GM06990 (cell line): ENCODE measurements at regions not wholly inside any gene's neighbourhood (a gene's known extent, or its start where the extent isn't known, plus 50 kb on each side); places are given as distances from the start of the nearest gene placed in this dataset.

Source experiments
- DNase-seq: peaks from one replicate; pipeline ENCODE4 v3.0.0-alpha.2; 2011; ENCODE audit not compliant: insufficient read length; ENCODE audit errors: extremely low read depth
- H3K27me3 ChIP-seq: replicated peaks from 2 replicates; pipeline ENCODE4 v1.6.0; 2011; ENCODE audit warnings: low read length; ENCODE audit not compliant: control insufficient read depth, insufficient read depth
- H3K36me3 ChIP-seq: 2 replicates; pipeline ENCODE4 v1.5.1; 2011; ENCODE audit warnings: low read length; ENCODE audit not compliant: control insufficient read depth, insufficient read depth
- H3K4me3 ChIP-seq: replicated peaks from 2 replicates; pipeline ENCODE4 v1.5.1; 2011; ENCODE audit warnings: low read depth, mild to moderate bottlenecking, control low read depth, low read length
- CTCF ChIP-seq: IDR thresholded peaks from 2 replicates; pipeline ENCODE4 v1.5.1; 2011; ENCODE audit warnings: low read length, control low read depth, mild to moderate bottlenecking, inconsistent platforms; ENCODE audit not compliant: insufficient read depth, poor library complexity, severe bottlenecking

GRCh38 chr2:37780387-37780676 is 108.9 kb upstream of the CDC42EP3 start:
- H3K4me3 ChIP-seq, result no peak overlapping the region
- no peaks in the 10 kb centered on the region for H3K27me3 ChIP-seq
- no peak for TF ChIP-seq CTCF
- DNase-seq, result no peak
- H3K36me3 ChIP-seq, result no peaks in the 10 kb centered on the region

GRCh38 chr2:37781028-37781427 is 109.6 kb upstream of the CDC42EP3 start:
- H3K27me3 ChIP-seq, result no peaks in the 10 kb centered on the region
- TF ChIP-seq CTCF, result no peak

GRCh38 chr2:37782155-37782673 is 110.8 kb upstream of the CDC42EP3 start:
- no peak overlapping the region for H3K4me3 ChIP-seq
- TF ChIP-seq CTCF, result no peak
- H3K36me3 ChIP-seq, result no peaks in the 10 kb centered on the region
- no peak for DNase-seq
- no peaks in the 10 kb centered on the region for H3K27me3 ChIP-seq

More at GRCh38 chr2:37781028-37781427, 109.6 kb upstream of the CDC42EP3 start:
- DNase-seq, result no peak
- H3K36me3 ChIP-seq, result no peaks in the 10 kb centered on the region
- H3K4me3 ChIP-seq, result no peak overlapping the region

- DNase-seq, result no peak
- no peak for TF ChIP-seq CTCF
Observed at GRCh38 chr2:37782721-37783371, 111.4 kb upstream of the CDC42EP3 start.

GRCh38 chr2:37783545-37783944 is 112.1 kb upstream of the CDC42EP3 start:
- H3K27me3 ChIP-seq, result no peaks in the 10 kb centered on the region
- H3K4me3 ChIP-seq, result no peak overlapping the region
- no peak for TF ChIP-seq CTCF
- H3K36me3 ChIP-seq, result no peaks in the 10 kb centered on the region
- DNase-seq, result no peak

More at GRCh38 chr2:37782721-37783371, 111.4 kb upstream of the CDC42EP3 start:
- no peak overlapping the region for H3K4me3 ChIP-seq
- no peaks in the 10 kb centered on the region for H3K27me3 ChIP-seq
- no peaks in the 10 kb centered on the region for H3K36me3 ChIP-seq
